ENCODE measurements at regions not wholly inside any gene's neighbourhood (a gene's known extent, or its start where the extent isn't known, plus 50 kb on each side); places are given as distances from the start of the nearest gene placed in this dataset.

- TF ChIP-seq CTCF (IDR thresholded peaks at IDR 0.05; ENCODE audit: insufficient read depth, low read depth, low read length) (no peak), EZH2 (IDR thresholded peaks at IDR 0.05; ENCODE audit: insufficient read depth, low read length) (no peak)
These were observed 109.5 kb downstream of the BTG1 start for GRCh38 chr12:92036061-92036620.
